NCI-H2196 (cell line): ENCODE measurements at regions not wholly inside any gene's neighbourhood (a gene's known extent, or its start where the extent isn't known, plus 50 kb on each side); places are given as distances from the start of the nearest gene placed in this dataset.

Source experiments
- DNase-seq: peaks from one replicate; lab custom pipeline; 2025; ENCODE audit not compliant: unreplicated experiment; lab: John Stamatoyannopoulos, UW

GRCh38 chrX:104310090-104310489 lies 55.4 kb upstream of the ESX1 start:
- no peak for DNase-seq

- no peak for DNase-seq
Measured at GRCh38 chrX:104309169-104309568, 54.4 kb upstream of the ESX1 start.

GRCh38 chrX:104307341-104307740 lies 52.6 kb upstream of the ESX1 start:
- DNase-seq = no peak

- no peak for DNase-seq
Measured at GRCh38 chrX:104306180-104306579, 51.4 kb upstream of the ESX1 start.
